GM19455 (cell line): ENCODE measurements at regions not wholly inside any gene's neighbourhood (a gene's known extent, or its start where the extent isn't known, plus 50 kb on each side); places are given as distances from the start of the nearest gene placed in this dataset.

Experiments used
- ATAC-seq: cut with Tn5 transposase; IDR thresholded peaks from one replicate; pipeline ENCODE4 v1.9.1; 2021; ENCODE audit not compliant: unreplicated experiment

- no peak for ATAC-seq
Measured at GRCh38 chr10:78383378-78384048, 349.9 kb downstream of the RPS24 start.

- ATAC-seq, result no peak
Measured at GRCh38 chr10:78384049-78384431, 350.4 kb downstream of the RPS24 start.

DNA sequence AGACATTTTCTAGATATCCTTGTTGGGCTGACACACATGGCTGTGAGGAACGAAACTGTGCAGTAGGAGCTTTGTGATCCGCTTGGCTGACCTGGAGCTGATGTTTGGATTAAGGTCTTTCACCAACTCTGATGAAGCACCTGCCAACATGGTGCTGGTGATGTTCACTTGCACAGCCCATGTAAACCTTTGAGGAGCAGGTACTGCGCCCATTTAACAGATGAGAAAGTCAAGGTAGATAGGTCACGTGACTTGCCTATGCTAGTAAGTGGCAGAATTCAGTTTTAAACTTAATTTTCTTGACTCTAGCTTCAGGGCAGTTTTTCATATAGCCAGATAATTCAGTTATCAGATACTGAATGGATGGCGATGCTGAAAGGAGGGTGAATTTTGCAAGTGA lies 351.9 kb downstream of the RPS24 start:
- ATAC-seq, result no peak

DNA sequence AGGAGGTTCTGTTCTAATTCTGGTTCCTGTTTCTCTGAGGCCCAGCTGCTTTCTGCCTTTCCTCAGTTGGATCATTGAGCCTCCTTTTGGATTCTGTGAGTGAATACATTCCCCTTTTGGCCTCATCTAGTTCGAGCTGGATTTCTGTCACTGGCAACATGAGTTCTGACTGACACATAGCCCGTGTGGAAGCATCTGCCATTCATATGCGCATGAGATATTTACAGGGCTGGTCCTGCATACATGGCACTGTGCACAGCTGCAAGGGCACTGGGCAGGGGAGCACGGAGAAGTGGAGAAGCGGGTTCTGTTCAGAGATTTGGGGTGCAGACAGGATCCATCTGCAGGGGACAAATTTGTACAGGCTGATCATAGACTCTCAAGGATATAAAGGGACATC lies 352.8 kb downstream of the RPS24 start:
- no peak for ATAC-seq

- no peak for ATAC-seq
Measured at GRCh38 chr10:78388331-78389050, 354.8 kb downstream of the RPS24 start.

DNA sequence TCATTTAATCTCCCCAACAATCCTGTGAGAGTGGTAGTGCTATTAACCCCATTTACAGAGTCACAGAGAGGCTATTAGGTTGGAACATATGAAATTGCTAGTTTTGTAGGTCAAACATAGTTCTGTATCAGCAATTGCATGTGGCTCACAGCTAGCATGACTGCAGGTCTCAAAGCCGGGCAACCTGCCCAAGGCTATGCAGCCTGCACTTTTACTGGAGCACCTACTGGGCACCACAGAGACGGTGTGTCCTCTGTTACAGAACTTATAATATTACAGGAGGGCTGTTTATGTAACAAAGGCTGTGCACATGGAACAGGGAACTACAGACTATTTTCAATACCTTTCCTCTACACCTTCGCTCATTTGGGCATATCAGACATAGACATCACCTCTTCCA lies 355.8 kb downstream of the RPS24 start:
- ATAC-seq, result no peak

DNA sequence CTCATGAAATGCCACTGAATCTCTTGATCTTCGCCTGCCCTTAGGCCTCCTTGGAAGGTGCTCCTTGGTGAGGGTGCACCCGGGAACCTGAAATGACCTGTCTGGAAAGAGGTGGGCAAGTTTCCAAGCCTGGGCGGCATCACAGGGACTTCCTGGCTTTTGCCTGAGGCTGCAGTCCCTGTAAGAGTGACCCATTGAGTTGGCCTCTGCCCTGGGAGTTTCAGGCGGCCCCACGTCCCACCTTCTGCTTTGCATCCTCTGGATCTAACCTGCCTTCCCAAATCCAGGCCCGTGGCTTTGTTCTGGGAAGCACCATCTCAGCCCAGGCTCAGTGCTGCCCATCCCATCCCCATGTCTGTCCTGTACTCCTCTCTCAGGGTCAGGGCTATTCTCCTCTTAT lies 356.4 kb downstream of the RPS24 start:
- no peak for ATAC-seq

- ATAC-seq, result no peak
Measured at GRCh38 chr10:78390817-78391216, 357.2 kb downstream of the RPS24 start.

GRCh38 chr10:78391585-78391984 lies 357.9 kb downstream of the RPS24 start:
- ATAC-seq, result no peak

GRCh38 chr10:78392197-78392596 lies 358.5 kb downstream of the RPS24 start:
- ATAC-seq, result no peak

- no peak for ATAC-seq
Measured at GRCh38 chr10:78393094-78393493, 359.4 kb downstream of the RPS24 start.

DNA sequence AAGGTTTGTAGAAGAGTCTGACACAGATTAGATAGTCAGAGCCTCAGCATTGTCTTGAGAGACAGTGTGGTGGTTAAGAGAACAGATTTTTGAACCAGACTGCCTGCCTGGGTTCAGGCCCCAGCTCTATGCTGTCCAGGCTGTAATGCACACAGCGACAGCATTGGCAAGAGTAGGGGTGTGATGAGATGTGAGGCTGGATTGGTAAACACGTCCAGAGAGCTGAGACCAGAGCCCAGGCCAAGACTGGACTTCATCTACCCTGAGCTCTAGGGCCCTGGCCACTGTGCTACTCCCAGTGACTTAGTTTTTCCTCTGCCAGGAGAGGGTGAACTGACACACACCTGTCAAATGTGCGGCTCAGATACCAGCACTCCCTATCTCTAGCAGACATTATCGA lies 360.4 kb downstream of the RPS24 start:
- no peak for ATAC-seq

DNA sequence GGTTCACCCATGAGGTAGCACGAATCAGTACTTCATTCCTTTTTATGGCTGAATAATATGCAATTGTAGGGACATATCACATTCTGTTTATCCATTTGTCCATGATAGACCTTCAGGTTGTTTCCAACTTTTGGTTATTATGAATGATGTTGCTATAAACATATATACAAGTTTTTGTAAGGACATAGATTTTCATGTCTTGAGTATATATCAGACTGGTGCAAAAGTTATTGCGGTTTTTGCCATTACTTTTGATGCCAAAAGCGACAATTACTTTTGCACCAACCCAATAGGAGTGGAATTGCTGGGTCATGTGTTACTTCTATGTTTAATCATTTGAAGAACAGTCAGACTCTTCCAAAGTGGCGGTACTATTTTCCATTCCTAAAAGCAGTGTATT lies 361.5 kb downstream of the RPS24 start:
- ATAC-seq, result no peak

- ATAC-seq, result no peak
Measured at GRCh38 chr10:78396754-78397153, 363.1 kb downstream of the RPS24 start.

DNA sequence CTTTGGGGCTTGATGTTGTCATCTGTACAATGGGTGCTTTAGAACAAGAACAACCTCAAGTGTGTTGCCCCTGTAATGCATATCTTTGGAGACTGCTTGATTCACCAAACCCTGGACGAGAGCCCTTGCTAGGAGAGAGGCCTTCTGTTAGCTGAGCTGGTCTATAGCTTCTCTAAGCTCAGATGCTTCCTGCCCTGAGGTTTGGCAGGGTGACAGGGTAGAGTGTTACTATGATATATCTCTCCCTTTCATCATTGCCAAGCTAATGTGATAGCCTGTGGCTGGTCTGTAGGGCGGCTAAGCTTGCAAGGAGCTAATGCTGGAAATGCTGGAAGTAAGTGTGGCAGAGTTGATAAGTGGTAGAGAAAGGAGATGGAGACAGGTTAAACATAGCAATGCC lies 364.1 kb downstream of the RPS24 start:
- no peak for ATAC-seq

DNA sequence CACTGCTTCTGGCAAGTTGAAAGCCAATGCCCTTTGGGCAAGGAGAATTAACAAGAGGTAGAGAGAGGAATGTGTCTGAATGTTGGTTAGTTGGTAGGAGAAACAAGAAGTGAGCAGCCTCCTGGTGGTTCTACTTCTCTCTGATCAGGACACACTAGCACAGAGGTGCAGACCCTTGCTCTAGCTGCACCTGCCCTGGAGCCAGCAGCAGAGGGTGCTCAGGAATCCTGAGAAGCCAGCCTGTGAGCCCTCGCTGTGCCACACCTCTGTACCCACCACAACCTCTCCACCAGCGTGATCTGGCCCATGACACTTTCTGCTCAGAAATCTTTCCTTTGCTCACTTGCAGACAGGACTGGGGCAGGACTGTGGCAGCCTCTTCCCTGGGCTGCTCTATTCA lies 364.7 kb downstream of the RPS24 start:
- ATAC-seq, result no peak

GRCh38 chr10:78401624-78402367 lies 368.1 kb downstream of the RPS24 start:
- no peak for ATAC-seq

DNA sequence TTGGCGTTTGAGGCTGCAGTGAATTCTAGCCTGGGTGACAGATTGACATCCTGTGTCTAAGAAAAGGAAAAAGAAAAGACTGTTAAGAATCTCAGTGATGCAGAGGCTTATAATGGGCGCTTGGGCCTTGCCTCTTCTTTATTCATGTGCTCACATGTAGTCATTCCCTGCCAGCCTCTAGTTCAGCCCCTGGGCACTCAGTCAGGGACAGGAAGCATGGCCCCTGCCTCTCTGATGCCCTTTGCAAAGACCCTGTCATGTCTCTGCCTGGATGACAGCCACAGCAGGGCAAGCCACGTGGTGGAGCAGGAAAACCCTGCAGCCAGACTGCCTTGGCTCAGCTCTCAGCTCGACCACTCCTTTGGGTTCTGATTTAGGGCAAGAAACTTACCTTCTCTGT lies 368.9 kb downstream of the RPS24 start:
- ATAC-seq, result no peak

DNA sequence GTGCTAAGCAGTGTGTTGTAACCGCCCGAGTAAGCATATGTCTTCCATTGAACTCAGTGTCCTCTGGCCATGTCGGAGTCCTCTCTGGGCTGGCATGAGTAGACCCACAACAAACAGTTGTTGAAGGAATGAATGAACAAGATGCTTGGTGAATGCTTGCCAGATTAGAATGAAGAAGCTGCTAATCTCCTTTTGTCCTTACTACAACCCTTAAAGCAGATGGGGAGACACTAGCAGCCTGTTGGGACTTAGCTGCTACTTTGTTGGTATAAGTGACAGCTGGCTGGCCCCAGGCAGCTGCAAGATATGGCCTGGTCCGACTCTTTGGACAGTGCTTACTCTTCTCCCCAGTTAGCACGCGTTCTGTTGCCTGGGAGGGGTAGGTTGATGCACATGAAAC lies 370.1 kb downstream of the RPS24 start:
- ATAC-seq, result no peak

GRCh38 chr10:78404296-78404695 lies 370.6 kb downstream of the RPS24 start:
- ATAC-seq, result no peak

DNA sequence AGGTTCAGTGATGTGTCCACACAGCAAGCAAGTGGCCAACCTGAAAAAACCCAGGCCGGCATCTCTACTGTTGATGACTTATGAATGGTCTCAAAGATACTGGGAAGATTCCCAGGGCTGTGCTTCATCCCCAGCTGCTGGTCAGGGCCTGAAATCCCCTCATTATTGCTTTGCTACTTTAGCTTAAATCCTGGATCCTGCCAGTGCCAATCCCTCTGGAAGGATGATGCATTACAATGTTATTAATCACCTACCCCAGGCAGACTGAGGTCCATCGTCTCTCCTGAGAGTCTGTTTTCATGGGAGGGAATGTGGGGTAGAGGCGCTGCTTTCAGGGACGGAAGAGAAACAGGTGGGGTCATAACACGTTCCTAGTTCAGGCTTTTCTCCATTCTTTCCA lies 371.6 kb downstream of the RPS24 start:
- ATAC-seq, result no peak

- ATAC-seq, result no peak
Measured at GRCh38 chr10:78405736-78406135, 372.1 kb downstream of the RPS24 start.
